DOHH2 (cell line): ENCODE measurements at regions not wholly inside any gene's neighbourhood (a gene's known extent, or its start where the extent isn't known, plus 50 kb on each side); places are given as distances from the start of the nearest gene placed in this dataset.

Source experiments
- H3F3A ChIP-seq: fragments of 200-600 bp; sonication (generic), shearing (Covaris generic); 2 replicates; pipeline ENCODE4 v1.6.0; 2016; ENCODE audit warnings: antibody characterized with exemption, mild to moderate bottlenecking; ENCODE audit not compliant: control insufficient read depth, insufficient read depth
- H3K27ac ChIP-seq: fragments of 200-600 bp; sonication (generic); 2 replicates; pipeline ENCODE4 v1.5.1; 2014; ENCODE audit warnings: low read depth, mild to moderate bottlenecking, low read length, moderate library complexity
- H3K27me3 ChIP-seq: fragments of 200-600 bp; sonication (generic); 2 replicates; pipeline ENCODE4 v1.6.1; 2014; ENCODE audit warnings: mild to moderate bottlenecking, low read length, mixed read lengths; ENCODE audit not compliant: control insufficient read depth
- H3K36me3 ChIP-seq: fragments of 200-600 bp; sonication (generic); 2 replicates; pipeline ENCODE4 v1.6.1; 2014; ENCODE audit warnings: mild to moderate bottlenecking, low read length, moderate library complexity, mixed read lengths; ENCODE audit not compliant: control insufficient read depth
- H3K4me1 ChIP-seq: fragments of 200-600 bp; sonication (generic); 2 replicates; pipeline ENCODE4 v1.6.1; 2014; ENCODE audit warnings: mild to moderate bottlenecking, low read length, mixed read lengths; ENCODE audit not compliant: control insufficient read depth
- H3K4me2 ChIP-seq: fragments of 200-600 bp; sonication (generic); 2 replicates; pipeline ENCODE4 v1.6.0; 2014; ENCODE audit warnings: mild to moderate bottlenecking, low read length, moderate library complexity
- H3K4me3 ChIP-seq: fragments of 200-600 bp; sonication (generic); 2 replicates; pipeline ENCODE4 v1.5.1; 2014; ENCODE audit warnings: mild to moderate bottlenecking, low read length, mixed read lengths
- H3K79me2 ChIP-seq: fragments of 200-600 bp; sonication (generic); 2 replicates; pipeline ENCODE4 v1.6.1; 2014; ENCODE audit warnings: mild to moderate bottlenecking, low read length, mixed read lengths; ENCODE audit not compliant: control insufficient read depth
- H3K9me2 ChIP-seq: fragments of 200-600 bp; sonication (generic); replicated peaks from 2 replicates; pipeline ENCODE4 v1.6.1; 2014; ENCODE audit warnings: mild to moderate bottlenecking, low read length, mixed read lengths; ENCODE audit not compliant: control insufficient read depth
- H3K9me3 ChIP-seq: fragments of 200-600 bp; sonication (generic); 2 replicates; pipeline ENCODE4 v1.6.1; 2014; ENCODE audit warnings: antibody characterized with exemption, low read length, mixed read lengths; ENCODE audit not compliant: control insufficient read depth, insufficient read depth
- H4K20me1 ChIP-seq: fragments of 200-600 bp; sonication (generic); 2 replicates; pipeline ENCODE4 v1.6.0; 2014; ENCODE audit warnings: low read depth, mild to moderate bottlenecking, antibody characterized with exemption, low read length, moderate library complexity; ENCODE audit not compliant: control insufficient read depth, insufficient read depth
- CTCF ChIP-seq: fragments of 200-600 bp; sonication (generic); IDR thresholded peaks from one replicate; pipeline ENCODE4 v1.5.1; 2014; ENCODE audit warnings: antibody characterized with exemption, mild to moderate bottlenecking, low read depth, low read length; ENCODE audit not compliant: poor library complexity, severe bottlenecking
- EZH2phosphoT487 ChIP-seq: fragments of 200-600 bp; sonication (generic); IDR thresholded peaks from 2 replicates; pipeline ENCODE4 v1.6.1; 2017; ENCODE audit warnings: borderline replicate concordance, mild to moderate bottlenecking, antibody characterized with exemption, low read length, moderate library complexity, mixed read lengths

DNA sequence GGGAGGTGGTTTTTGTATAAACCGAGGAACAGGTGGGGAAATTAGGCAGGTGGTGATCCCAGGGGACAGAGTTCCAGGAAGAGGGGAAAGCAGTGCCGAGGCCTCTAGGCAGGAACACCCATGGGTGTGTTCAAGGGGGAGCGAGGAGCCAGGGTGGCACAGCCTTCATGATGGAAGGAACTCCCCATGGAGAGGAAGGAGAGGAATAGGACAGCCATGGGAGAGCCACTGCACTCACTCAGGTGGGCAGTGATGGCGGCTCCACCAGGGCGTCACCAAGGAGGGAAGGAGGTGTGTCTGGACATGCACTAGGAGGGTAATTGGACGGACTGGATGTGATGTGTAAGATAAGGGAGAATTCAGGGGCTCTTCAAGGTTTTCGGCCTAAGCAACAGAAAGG lies 98.2 kb downstream of the THBS2 start:
- no peaks in the 10 kb centered on the region; the same call in 1 of the 2 replicates for H3K9me3 ChIP-seq
- H3K9me2 ChIP-seq: no peaks in the 10 kb centered on the region; the same call in 1 of the 2 replicates
- H3F3A ChIP-seq: no peaks in the 10 kb centered on the region

GRCh38 chr6:169153401-169153800 lies 100.2 kb downstream of the THBS2 start:
- no peaks in the 10 kb centered on the region for H3K36me3 ChIP-seq
- no peak overlapping the region for H3K4me3 ChIP-seq
- H3F3A ChIP-seq: no peaks in the 10 kb centered on the region
- no peak overlapping the region for H3K4me2 ChIP-seq
- H4K20me1 ChIP-seq: no peaks in the 10 kb centered on the region
- H3K27ac ChIP-seq: no peak overlapping the region
- H3K9me2 ChIP-seq: no peaks in the 10 kb centered on the region; the same call in 1 of the 2 replicates
- TF ChIP-seq EZH2phosphoT487 (no peak), CTCF (no peak)
- H3K9me3 ChIP-seq: no peaks in the 10 kb centered on the region; the same call in 1 of the 2 replicates
- H3K27me3 ChIP-seq: no peaks in the 10 kb centered on the region
- H3K79me2 ChIP-seq: no peaks in the 10 kb centered on the region
- no peaks in the 10 kb centered on the region for H3K4me1 ChIP-seq

More for the DNA sequence above, 98.2 kb downstream of the THBS2 start:
- no peaks in the 10 kb centered on the region for H3K27me3 ChIP-seq
- no peak overlapping the region for H3K4me2 ChIP-seq
- no peak overlapping the region for H3K27ac ChIP-seq
- H3K4me3 ChIP-seq: no peak overlapping the region
- H3K4me1 ChIP-seq: no peaks in the 10 kb centered on the region
- H3K79me2 ChIP-seq: no peaks in the 10 kb centered on the region
- no peaks in the 10 kb centered on the region for H4K20me1 ChIP-seq
- TF ChIP-seq CTCF (no peak), EZH2phosphoT487 (no peak)
- H3K36me3 ChIP-seq: no peaks in the 10 kb centered on the region

DNA sequence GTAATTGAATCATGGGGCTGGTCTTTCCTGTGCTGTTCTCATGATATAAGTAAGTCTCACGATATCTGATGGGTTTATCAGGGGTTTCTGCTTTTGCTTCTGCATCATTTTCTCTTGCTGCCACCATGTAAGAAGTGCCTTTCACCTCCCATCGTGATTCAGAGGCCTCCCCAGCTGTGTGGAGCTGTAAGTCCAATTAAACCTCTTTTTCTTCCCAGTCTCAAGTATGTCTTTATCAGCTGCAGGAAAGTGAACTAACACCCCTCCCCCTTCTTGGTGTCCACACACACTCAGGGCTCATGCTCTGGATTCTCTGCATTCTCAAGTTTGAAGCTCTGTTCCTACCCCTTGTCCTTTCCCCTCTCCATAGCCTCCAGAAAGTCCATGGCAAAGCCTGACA lies 107.1 kb downstream of the THBS2 start:
- Histone ChIP-seq H3K4me1 (no peaks in the 10 kb centered on the region), H3K9me2 (no peaks in the 10 kb centered on the region), H3K4me2 (no peak overlapping the region), H3F3A (no peaks in the 10 kb centered on the region), H3K4me3 (no peak overlapping the region), H3K36me3 (no peaks in the 10 kb centered on the region), H4K20me1 (no peaks in the 10 kb centered on the region), H3K27ac (no peak overlapping the region), H3K79me2 (no peaks in the 10 kb centered on the region), H3K9me3 (no peaks in the 10 kb centered on the region), H3K27me3 (no peaks in the 10 kb centered on the region)
- TF ChIP-seq CTCF (no peak), EZH2phosphoT487 (no peak)
